Peyer's patch (tissue), 4 donors: ENCODE measurements at regions not wholly inside any gene's neighbourhood (a gene's known extent, or its start where the extent isn't known, plus 50 kb on each side); places are given as distances from the start of the nearest gene placed in this dataset.

Experiments used
- CTCF ChIP-seq, 6 experiments: fragments of 450-650 bp in 4 of 6; fragments of 200-600 bp in 2 of 6; sonication (generic) in 1 of 6; IDR thresholded peaks; one replicate each; pipeline ENCODE4 v1.5.1; 2017 to 2019; ENCODE audit warnings: antibody characterized with exemption in 6 of 6, mild to moderate bottlenecking in 3 of 6, moderate library complexity in 1 of 6
- POLR2A ChIP-seq, 2 donors: fragments of 450-650 bp; IDR thresholded peaks; one replicate each; pipeline ENCODE4 v1.5.1; 2017; ENCODE audit warnings: antibody characterized with exemption in 2 of 2, mild to moderate bottlenecking in 2 of 2, moderate library complexity in 2 of 2

- TF ChIP-seq CTCF (IDR thresholded peaks at IDR 0.05) (peak; percentile 16 to 88 (median 68)), POLR2A (IDR thresholded peaks at IDR 0.05) (no peak)
These were observed 118.5 kb downstream of the BTC start for GRCh38 chr4:74675673-74676279.
